OCI-LY7 (cell line): ENCODE measurements at regions not wholly inside any gene's neighbourhood (a gene's known extent, or its start where the extent isn't known, plus 50 kb on each side); places are given as distances from the start of the nearest gene placed in this dataset.

Experiments used
- BruUV-seq: library from RNA; stranded (reverse); fragments of 400-500 nt; replicated peaks from 2 replicates; lab custom pipeline; 2021; lab: Mats Ljungman, UMichigan
- CTCF ChIA-PET: fragments of 300-600 bp; sonication (Branson Sonifier 250); formaldehyde crosslinking; loops from one replicate; lab custom pipeline; 2022; ENCODE audit warnings: antibody characterized with exemption; ENCODE audit not compliant: unreplicated experiment; lab: Charles Lee
- POLR2A ChIA-PET: fragments of 300-600 bp; sonication (Branson Sonifier 250); formaldehyde crosslinking; loops from one replicate; lab custom pipeline; 2022; ENCODE audit warnings: antibody characterized with exemption; lab: Charles Lee
- DNase-seq: peaks from one replicate; pipeline ENCODE4 v3.0.0-alpha.2; 2015; ENCODE audit warnings: low spot score
- H2AFZ ChIP-seq: fragments of 200-600 bp; sonication (generic), shearing (Covaris generic); 2 replicates; pipeline ENCODE4 v1.6.1; 2014; ENCODE audit warnings: mild to moderate bottlenecking, antibody characterized with exemption, low read length, moderate library complexity
- H3K27ac ChIP-seq: fragments of 200-600 bp; sonication (generic); 2 replicates; pipeline ENCODE4 v1.5.1; 2014; ENCODE audit warnings: mixed run types, low read depth, mild to moderate bottlenecking, moderate library complexity, low read length, inconsistent platforms; ENCODE audit not compliant: poor library complexity, severe bottlenecking
- H3K36me3 ChIP-seq: fragments of 200-600 bp; sonication (generic); 2 replicates; pipeline ENCODE4 v1.6.1; 2014; ENCODE audit warnings: mild to moderate bottlenecking, antibody characterized with exemption, low read length, moderate library complexity, mixed read lengths; ENCODE audit not compliant: insufficient read depth
- H3K4me1 ChIP-seq: fragments of 200-600 bp; sonication (generic); 2 replicates; pipeline ENCODE4 v1.5.1; 2014; ENCODE audit warnings: mild to moderate bottlenecking, low read length; ENCODE audit not compliant: insufficient read depth, poor library complexity, severe bottlenecking
- H3K4me2 ChIP-seq: fragments of 200-600 bp; sonication (generic); 2 replicates; pipeline ENCODE4 v1.6.1; 2014; ENCODE audit warnings: mild to moderate bottlenecking, low read length
- H3K4me3 ChIP-seq: fragments of 200-600 bp; sonication (generic); 2 replicates; pipeline ENCODE4 v1.5.1; 2014; ENCODE audit warnings: mild to moderate bottlenecking, low read depth, low read length; ENCODE audit not compliant: poor library complexity, severe bottlenecking
- H3K79me2 ChIP-seq: fragments of 200-600 bp; sonication (generic); 2 replicates; pipeline ENCODE4 v1.6.1; 2016; ENCODE audit warnings: low read depth, mild to moderate bottlenecking, low read length, moderate library complexity, mixed read lengths; ENCODE audit not compliant: insufficient read depth
- H3K9me2 ChIP-seq: fragments of 200-600 bp; sonication (generic); 2 replicates; pipeline ENCODE4 v1.6.1; 2016; ENCODE audit warnings: mild to moderate bottlenecking, low read length, mixed read lengths; ENCODE audit not compliant: insufficient read depth
- H3K9me3 ChIP-seq: fragments of 200-600 bp; sonication (generic); 2 replicates; pipeline ENCODE4 v1.6.1; 2014; ENCODE audit warnings: mild to moderate bottlenecking, mixed run types, low read length, mixed read lengths
- H4K20me1 ChIP-seq: fragments of 200-600 bp; sonication (generic); 2 replicates; pipeline ENCODE4 v1.6.1; 2014; ENCODE audit warnings: mild to moderate bottlenecking, antibody characterized with exemption, low read length, moderate library complexity, mixed read lengths; ENCODE audit not compliant: insufficient read depth
- CTCF ChIP-seq: fragments of 200-600 bp; sonication (generic); conservative IDR thresholded peaks from 2 replicates; pipeline ENCODE4 v1.5.1; 2014; ENCODE audit warnings: mild to moderate bottlenecking, antibody characterized with exemption, low read length, moderate library complexity, mixed read lengths
- EZH2phosphoT487 ChIP-seq: fragments of 200-600 bp; sonication (generic); IDR thresholded peaks from 2 replicates; pipeline ENCODE4 v1.6.1; 2018; ENCODE audit warnings: low read depth, borderline replicate concordance, mild to moderate bottlenecking, mixed run types, antibody characterized with exemption, low read length, moderate library complexity, mixed read lengths
- intact Hi-C: fragments of 100-400 bp; cut with micrococcal nuclease; formaldehyde crosslinking; loops from one replicate; pipeline ENCODE4 v1.10.0; 2022; ENCODE audit not compliant: unreplicated experiment

- H3K9me3 ChIP-seq: no peaks in the 10 kb centered on the region
- H3K27ac ChIP-seq: no peak overlapping the region
- TF ChIP-seq EZH2phosphoT487: no peak
- no peak for TF ChIP-seq CTCF
- no peaks in the 10 kb centered on the region for H3K4me1 ChIP-seq
- ChIA-PET CTCF (no interaction called here), POLR2A (no interaction called here)
- no peaks in the 10 kb centered on the region for H4K20me1 ChIP-seq
- intact Hi-C loops: no loop called here
- H2AFZ ChIP-seq: no peak overlapping the region
- H3K36me3 ChIP-seq: no peaks in the 10 kb centered on the region
- no TSS peak for BruUV-seq
- H3K4me2 ChIP-seq: no peak overlapping the region
- H3K4me3 ChIP-seq: no peak overlapping the region
- H3K79me2 ChIP-seq: no peaks in the 10 kb centered on the region
- no peak for DNase-seq
- no peaks in the 10 kb centered on the region for H3K9me2 ChIP-seq
Observed at GRCh38 chr13:33940898-33941297, 122.9 kb downstream of the RFC3 start.

DNA sequence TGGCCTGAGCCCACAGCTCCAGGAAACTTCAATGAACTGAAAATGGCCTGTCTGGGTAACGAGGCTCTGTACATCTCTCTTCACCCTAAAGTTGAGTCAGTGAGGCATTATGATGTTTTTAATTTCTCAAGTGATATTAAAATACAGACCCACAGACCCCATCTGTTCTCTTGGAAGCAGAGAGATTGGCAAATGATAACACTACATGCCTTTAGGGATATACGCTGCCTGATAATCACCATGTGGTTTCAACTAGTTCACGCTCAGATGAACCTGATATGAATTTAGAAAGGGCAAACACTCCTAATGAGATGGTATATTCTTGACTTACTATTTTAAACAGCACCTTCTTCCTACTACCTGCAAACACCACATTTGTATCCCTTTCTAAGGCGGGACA, 127.5 kb downstream of the RFC3 start:
- Histone ChIP-seq H3K4me2 (no peak overlapping the region), H3K9me3 (no peaks in the 10 kb centered on the region; the same call in 1 of the 2 replicates), H2AFZ (no peak overlapping the region), H3K4me1 (no peaks in the 10 kb centered on the region), H3K27ac (no peak overlapping the region), H3K79me2 (no peaks in the 10 kb centered on the region), H4K20me1 (no peaks in the 10 kb centered on the region), H3K4me3 (no peak overlapping the region), H3K36me3 (no peaks in the 10 kb centered on the region), H3K9me2 (no peaks in the 10 kb centered on the region)
- CTCF ChIA-PET: no interaction called here
- no TSS peak for BruUV-seq
- DNase-seq: no peak
- no peak for TF ChIP-seq EZH2phosphoT487
- TF ChIP-seq CTCF: no peak
- intact Hi-C loops: no loop called here
- POLR2A ChIA-PET: interaction anchor here (1.5 kb wide), 1 partner anchor 21 kb away, joined by 4 read pairs; no protein-coding TSS in a partner anchor

DNA sequence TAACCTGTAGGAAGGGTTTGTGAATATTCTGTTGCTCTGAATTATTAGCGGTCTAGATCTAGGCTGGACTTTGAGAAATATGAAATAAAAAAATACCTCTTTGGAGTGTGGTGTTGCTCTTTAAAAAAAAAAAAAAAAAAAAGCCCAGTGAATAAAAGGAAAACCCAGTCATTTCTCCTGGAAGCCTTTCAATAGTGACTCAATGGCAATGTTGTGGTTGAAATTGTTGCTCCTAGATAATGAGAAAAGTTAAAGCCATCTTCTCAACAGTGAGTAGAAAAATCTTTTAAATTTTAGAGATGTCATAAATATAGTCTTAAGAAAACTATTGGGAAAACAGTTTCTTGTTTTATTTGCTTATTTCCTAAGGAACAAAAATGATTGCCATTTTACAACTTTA, 135.3 kb downstream of the RFC3 start:
- DNase-seq: no peak
- ChIA-PET CTCF (no interaction called here), POLR2A (interaction anchor here (0.7 to 1.4 kb wide), 3 partner anchors 36 to 85 kb away, joined by 3 to 5 read pairs (median 4); no protein-coding TSS in a partner anchor)
- no peak overlapping the region for H3K4me2 ChIP-seq
- intact Hi-C loops: no loop called here
- no peaks in the 10 kb centered on the region for H3K9me2 ChIP-seq
- no TSS peak for BruUV-seq
- no peaks in the 10 kb centered on the region; the same call in 1 of the 2 replicates for H3K9me3 ChIP-seq
- no peaks in the 10 kb centered on the region for H3K4me1 ChIP-seq
- H3K79me2 ChIP-seq: no peaks in the 10 kb centered on the region
- no peak overlapping the region for H3K27ac ChIP-seq
- no peak overlapping the region for H2AFZ ChIP-seq
- no peaks in the 10 kb centered on the region for H4K20me1 ChIP-seq
- H3K36me3 ChIP-seq: no peaks in the 10 kb centered on the region
- TF ChIP-seq EZH2phosphoT487: no peak
- TF ChIP-seq CTCF: no peak
- no peak overlapping the region for H3K4me3 ChIP-seq
